Karpas-422 (cell line): ENCODE measurements at regions not wholly inside any gene's neighbourhood (a gene's known extent, or its start where the extent isn't known, plus 50 kb on each side); places are given as distances from the start of the nearest gene placed in this dataset.

ENCODE experiments used
- DNase-seq: peaks from one replicate; pipeline ENCODE4 v3.0.0-alpha.2; 2015
- H2AFZ ChIP-seq: fragments of 200-600 bp; sonication (generic); 2 replicates; pipeline ENCODE4 v1.6.1; 2014; ENCODE audit warnings: antibody characterized with exemption, low read length, mixed read lengths
- H3K27ac ChIP-seq: fragments of 200-600 bp; sonication (generic); 2 replicates; pipeline ENCODE4 v1.5.1; 2014; ENCODE audit warnings: mild to moderate bottlenecking, low read length, moderate library complexity
- H3K27me3 ChIP-seq: fragments of 200-600 bp; sonication (generic); 2 replicates; pipeline ENCODE4 v1.6.1; 2014; ENCODE audit warnings: low read length, mixed read lengths
- H3K36me3 ChIP-seq: fragments of 200-600 bp; sonication (generic); 2 replicates; pipeline ENCODE4 v1.6.1; 2014; ENCODE audit warnings: low read length, mixed read lengths; ENCODE audit not compliant: insufficient read depth
- H3K4me1 ChIP-seq: fragments of 200-600 bp; sonication (generic); 2 replicates; pipeline ENCODE4 v1.6.1; 2014; ENCODE audit warnings: mild to moderate bottlenecking, low read length, mixed read lengths
- H3K4me2 ChIP-seq: fragments of 200-600 bp; sonication (generic); 2 replicates; pipeline ENCODE4 v1.6.1; 2014; ENCODE audit warnings: low read length, low read depth, mild to moderate bottlenecking; ENCODE audit not compliant: poor library complexity, severe bottlenecking
- H3K4me3 ChIP-seq: fragments of 200-600 bp; sonication (generic); 2 replicates; pipeline ENCODE4 v1.5.1; 2014; ENCODE audit warnings: mild to moderate bottlenecking, antibody characterized with exemption, low read length, mixed read lengths
- H3K79me2 ChIP-seq: fragments of 200-600 bp; sonication (generic); 2 replicates; pipeline ENCODE4 v1.6.1; 2014; ENCODE audit warnings: mild to moderate bottlenecking, low read length, mixed read lengths
- H3K9ac ChIP-seq: fragments of 200-600 bp; sonication (generic); 2 replicates; pipeline ENCODE4 v1.6.0; 2014; ENCODE audit warnings: low read length
- H3K9me2 ChIP-seq: fragments of 200-600 bp; sonication (generic), shearing (Covaris generic); replicated peaks from 2 replicates; pipeline ENCODE4 v1.6.0; 2014; ENCODE audit warnings: mild to moderate bottlenecking, low read length, moderate library complexity; ENCODE audit not compliant: insufficient read depth
- H3K9me3 ChIP-seq: fragments of 300-700, 200-600 bp; sonication (generic); 2 replicates; pipeline ENCODE4 v1.6.1; 2014; ENCODE audit warnings: low read length, mixed read lengths
- H4K20me1 ChIP-seq: fragments of 200-600 bp; sonication (generic); 2 replicates; pipeline ENCODE4 v1.6.1; 2014; ENCODE audit warnings: mild to moderate bottlenecking, antibody characterized with exemption, low read length, low read depth; ENCODE audit not compliant: insufficient read depth

- Histone ChIP-seq H3K27me3 (no peaks in the 10 kb centered on the region), H3K79me2 (no peaks in the 10 kb centered on the region), H3K4me1 (no peaks in the 10 kb centered on the region), H3K9me3 (no peaks in the 10 kb centered on the region), H3K9ac (no peak overlapping the region), H3K9me2 (no peaks in the 10 kb centered on the region), H2AFZ (no peak overlapping the region), H4K20me1 (no peaks in the 10 kb centered on the region), H3K4me2 (no peak overlapping the region), H3K4me3 (no peak overlapping the region), H3K36me3 (no peaks in the 10 kb centered on the region), H3K27ac (no peak overlapping the region)
- no peak for DNase-seq
These were observed 540.9 kb downstream of the TRIML1 start for GRCh38 chr4:188680004-188680666.

GRCh38 chr4:188680667-188681063 is 541.4 kb downstream of the TRIML1 start:
- no peaks in the 10 kb centered on the region for H3K79me2 ChIP-seq
- no peak overlapping the region for H2AFZ ChIP-seq
- H3K9me2 ChIP-seq: no peaks in the 10 kb centered on the region
- no peak for DNase-seq
- no peaks in the 10 kb centered on the region for H3K4me1 ChIP-seq
- H3K4me3 ChIP-seq: no peak overlapping the region
- H3K9me3 ChIP-seq: no peaks in the 10 kb centered on the region
- H3K36me3 ChIP-seq: no peaks in the 10 kb centered on the region
- H3K27ac ChIP-seq: no peak overlapping the region
- H3K27me3 ChIP-seq: no peaks in the 10 kb centered on the region
- H4K20me1 ChIP-seq: no peaks in the 10 kb centered on the region
- no peak overlapping the region for H3K4me2 ChIP-seq
- no peak overlapping the region for H3K9ac ChIP-seq

- Histone ChIP-seq H3K27me3 (no peaks in the 10 kb centered on the region), H3K27ac (no peak overlapping the region), H3K4me3 (no peak overlapping the region), H3K9ac (no peak overlapping the region), H3K4me1 (no peaks in the 10 kb centered on the region), H3K79me2 (no peaks in the 10 kb centered on the region), H3K4me2 (no peak overlapping the region), H3K9me2 (no peaks in the 10 kb centered on the region), H3K9me3 (no peaks in the 10 kb centered on the region), H2AFZ (no peak overlapping the region), H4K20me1 (no peaks in the 10 kb centered on the region), H3K36me3 (no peaks in the 10 kb centered on the region)
- no peak for DNase-seq
These were observed 543.1 kb downstream of the TRIML1 start for GRCh38 chr4:188682321-188682720.

- Histone ChIP-seq H3K27ac (no peak overlapping the region), H3K36me3 (no peaks in the 10 kb centered on the region), H3K9me3 (no peaks in the 10 kb centered on the region), H3K4me3 (no peak overlapping the region), H3K79me2 (no peaks in the 10 kb centered on the region), H4K20me1 (no peaks in the 10 kb centered on the region), H3K4me2 (no peak overlapping the region), H2AFZ (no peak overlapping the region), H3K27me3 (no peaks in the 10 kb centered on the region), H3K9me2 (no peaks in the 10 kb centered on the region), H3K4me1 (no peaks in the 10 kb centered on the region), H3K9ac (no peak overlapping the region)
- DNase-seq: no peak
These were observed 544.3 kb downstream of the TRIML1 start for GRCh38 chr4:188683571-188683970.

GRCh38 chr4:188688956-188689355 is 549.7 kb downstream of the TRIML1 start:
- H3K27ac ChIP-seq: no peak overlapping the region
- no peaks in the 10 kb centered on the region for H4K20me1 ChIP-seq
- H3K27me3 ChIP-seq: no peaks in the 10 kb centered on the region
- H3K79me2 ChIP-seq: no peaks in the 10 kb centered on the region
- H2AFZ ChIP-seq: no peak overlapping the region
- no peaks in the 10 kb centered on the region for H3K36me3 ChIP-seq
- H3K4me1 ChIP-seq: no peaks in the 10 kb centered on the region
- no peak for DNase-seq
- H3K4me2 ChIP-seq: no peak overlapping the region
- no peak overlapping the region for H3K9ac ChIP-seq
- no peaks in the 10 kb centered on the region for H3K9me2 ChIP-seq
- no peaks in the 10 kb centered on the region for H3K9me3 ChIP-seq
- H3K4me3 ChIP-seq: no peak overlapping the region

- no peaks in the 10 kb centered on the region for H3K79me2 ChIP-seq
- no peak overlapping the region for H3K9ac ChIP-seq
- no peaks in the 10 kb centered on the region for H3K9me2 ChIP-seq
- no peak overlapping the region for H3K27ac ChIP-seq
- H3K27me3 ChIP-seq: no peaks in the 10 kb centered on the region
- H3K4me2 ChIP-seq: no peak overlapping the region
- DNase-seq: no peak
- no peaks in the 10 kb centered on the region for H3K36me3 ChIP-seq
- H3K4me1 ChIP-seq: no peaks in the 10 kb centered on the region
- H4K20me1 ChIP-seq: no peaks in the 10 kb centered on the region
- H3K4me3 ChIP-seq: no peak overlapping the region
- H2AFZ ChIP-seq: no peak overlapping the region
- H3K9me3 ChIP-seq: no peaks in the 10 kb centered on the region
These were observed 552.6 kb downstream of the TRIML1 start for GRCh38 chr4:188691811-188692210.

GRCh38 chr4:188695261-188695660 is 556.0 kb downstream of the TRIML1 start:
- H3K36me3 ChIP-seq: no peaks in the 10 kb centered on the region

GRCh38 chr4:188697243-188697642 is 558.0 kb downstream of the TRIML1 start:
- Histone ChIP-seq H3K9me3 (no peaks in the 10 kb centered on the region), H3K4me1 (no peaks in the 10 kb centered on the region), H3K9ac (no peak overlapping the region), H3K27me3 (no peaks in the 10 kb centered on the region), H3K4me3 (no peak overlapping the region), H3K36me3 (no peaks in the 10 kb centered on the region), H3K9me2 (no peaks in the 10 kb centered on the region), H3K4me2 (no peak overlapping the region), H4K20me1 (no peaks in the 10 kb centered on the region), H3K27ac (no peak overlapping the region), H2AFZ (no peak overlapping the region), H3K79me2 (no peaks in the 10 kb centered on the region)
- no peak for DNase-seq

More at GRCh38 chr4:188695261-188695660, 556.0 kb downstream of the TRIML1 start:
- Histone ChIP-seq H3K9me3 (no peaks in the 10 kb centered on the region), H3K4me3 (no peak overlapping the region), H3K79me2 (no peaks in the 10 kb centered on the region), H4K20me1 (no peaks in the 10 kb centered on the region), H3K9ac (no peak overlapping the region), H3K27me3 (no peaks in the 10 kb centered on the region), H2AFZ (no peak overlapping the region), H3K9me2 (no peaks in the 10 kb centered on the region), H3K4me1 (no peaks in the 10 kb centered on the region), H3K4me2 (no peak overlapping the region), H3K27ac (no peak overlapping the region)
- DNase-seq: no peak
